ENCODE measurements at regions not wholly inside any gene's neighbourhood (a gene's known extent, or its start where the extent isn't known, plus 50 kb on each side); places are given as distances from the start of the nearest gene placed in this dataset.

- peaks cover 0 to 7% (median 0%) of the 10 kb centered on the region in 11 donors for H3K9me3 Mint-ChIP-seq
- H3K36me3 Mint-ChIP-seq: no peaks in the 10 kb centered on the region
- H3K9me3 ChIP-seq (ENCODE audit: control insufficient read depth in 2 of 3, low read length in 3 of 3): no peaks in the 10 kb centered on the region
- no peaks in the 10 kb centered on the region for H3K36me3 ChIP-seq (ENCODE audit: control insufficient read depth in 2 of 3, insufficient read depth in 3 of 3, low read length in 3 of 3)
- DNase-seq (no peak), ATAC-seq (no peak)
- ChIA-PET POLR2A (no interaction called here), CTCF (no interaction called here)
- H3K27me3 ChIP-seq (ENCODE audit: control insufficient read depth in 2 of 2, insufficient read depth in 2 of 2, low read length in 2 of 2): no peaks in the 10 kb centered on the region
- no peak overlapping the region for H3K27ac Mint-ChIP-seq
- H3K27me3 Mint-ChIP-seq: no peaks in the 10 kb centered on the region
- no peak overlapping the region for H3K4me3 ChIP-seq (ENCODE audit: low read length)
- intact Hi-C loops (cut with micrococcal nuclease): no loop called here
- no peak overlapping the region for H3K4me3 Mint-ChIP-seq
- no peaks in the 10 kb centered on the region for H3K4me1 Mint-ChIP-seq
- no peak overlapping the region for H3K27ac ChIP-seq (ENCODE audit: low read depth, low read length)
- no peaks in the 10 kb centered on the region for H3K4me1 ChIP-seq (ENCODE audit: control insufficient read depth in 2 of 2, insufficient read depth in 2 of 2, low read length in 2 of 2)
These were observed 1295.1 kb upstream of the C9orf72 start for GRCh38 chr9:28868228-28868990.

DNA sequence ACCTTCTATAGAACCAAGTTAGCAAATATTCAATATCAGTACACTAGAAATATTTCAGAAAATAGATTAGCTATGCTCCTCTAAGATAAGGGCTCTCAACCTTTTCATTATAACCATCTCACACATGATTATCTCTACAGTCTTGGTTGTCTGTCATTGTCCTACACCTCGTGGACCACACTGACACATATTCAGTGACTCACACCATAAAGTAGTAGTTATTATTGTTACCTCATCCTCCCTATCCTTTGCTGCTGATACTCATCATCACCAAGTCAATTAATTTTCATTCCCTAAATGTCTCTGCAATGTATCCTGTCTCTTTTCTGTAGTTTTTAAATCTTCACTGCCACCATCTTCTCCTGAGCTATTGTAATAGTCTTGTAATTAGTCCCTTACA lies 1309.2 kb upstream of the C9orf72 start:
- DNase-seq (no peak), ATAC-seq (no peak)
- intact Hi-C loops (cut with micrococcal nuclease): no loop called here
- CTCF ChIA-PET: no interaction called here
- Mint-ChIP-seq H3K4me3 (no peak overlapping the region), H3K36me3 (no peaks in the 10 kb centered on the region), H3K27me3 (no peaks in the 10 kb centered on the region), H3K9me3 (peaks cover 0 to 7% (median 0%) of the 10 kb centered on the region in 11 donors), H3K4me1 (no peaks in the 10 kb centered on the region), H3K27ac (no peak overlapping the region)
- POLR2A ChIA-PET: no interaction called here
- no peaks in the 10 kb centered on the region for H3K4me1 ChIP-seq (ENCODE audit: control insufficient read depth in 2 of 2, insufficient read depth in 2 of 2, low read length in 2 of 2)
- no peak overlapping the region for H3K4me3 ChIP-seq (ENCODE audit: low read length)
- no peak overlapping the region for H3K27ac ChIP-seq (ENCODE audit: low read depth, low read length)
- no peaks in the 10 kb centered on the region for H3K27me3 ChIP-seq (ENCODE audit: control insufficient read depth in 2 of 2, insufficient read depth in 2 of 2, low read length in 2 of 2)
- no peaks in the 10 kb centered on the region for H3K36me3 ChIP-seq (ENCODE audit: control insufficient read depth in 2 of 3, insufficient read depth in 3 of 3, low read length in 3 of 3)
- no peaks in the 10 kb centered on the region for H3K9me3 ChIP-seq (ENCODE audit: control insufficient read depth in 2 of 3, low read length in 3 of 3)

- POLR2A ChIA-PET: no interaction called here
- ATAC-seq: no peak
- Mint-ChIP-seq H3K36me3 (no peaks in the 10 kb centered on the region), H3K4me3 (no peak overlapping the region), H3K27me3 (no peaks in the 10 kb centered on the region), H3K27ac (no peak overlapping the region), H3K4me1 (no peaks in the 10 kb centered on the region), H3K9me3 (peaks cover 0 to 7% (median 0%) of the 10 kb centered on the region in 11 donors)
- Histone ChIP-seq H3K27me3 (ENCODE audit: control insufficient read depth in 2 of 2, insufficient read depth in 2 of 2, low read length in 2 of 2) (no peaks in the 10 kb centered on the region), H3K36me3 (ENCODE audit: control insufficient read depth in 2 of 3, insufficient read depth in 3 of 3, low read length in 3 of 3) (no peaks in the 10 kb centered on the region), H3K4me3 (ENCODE audit: low read length) (no peak overlapping the region), H3K4me1 (ENCODE audit: control insufficient read depth in 2 of 2, insufficient read depth in 2 of 2, low read length in 2 of 2) (no peaks in the 10 kb centered on the region), H3K27ac (ENCODE audit: low read depth, low read length) (no peak overlapping the region), H3K9me3 (ENCODE audit: control insufficient read depth in 2 of 3, low read length in 3 of 3) (no peaks in the 10 kb centered on the region)
- intact Hi-C loops (cut with micrococcal nuclease): no loop called here
- CTCF ChIA-PET: no interaction called here
- DNase-seq: no peak
These were observed 1310.0 kb upstream of the C9orf72 start for GRCh38 chr9:28883234-28883633.

DNA sequence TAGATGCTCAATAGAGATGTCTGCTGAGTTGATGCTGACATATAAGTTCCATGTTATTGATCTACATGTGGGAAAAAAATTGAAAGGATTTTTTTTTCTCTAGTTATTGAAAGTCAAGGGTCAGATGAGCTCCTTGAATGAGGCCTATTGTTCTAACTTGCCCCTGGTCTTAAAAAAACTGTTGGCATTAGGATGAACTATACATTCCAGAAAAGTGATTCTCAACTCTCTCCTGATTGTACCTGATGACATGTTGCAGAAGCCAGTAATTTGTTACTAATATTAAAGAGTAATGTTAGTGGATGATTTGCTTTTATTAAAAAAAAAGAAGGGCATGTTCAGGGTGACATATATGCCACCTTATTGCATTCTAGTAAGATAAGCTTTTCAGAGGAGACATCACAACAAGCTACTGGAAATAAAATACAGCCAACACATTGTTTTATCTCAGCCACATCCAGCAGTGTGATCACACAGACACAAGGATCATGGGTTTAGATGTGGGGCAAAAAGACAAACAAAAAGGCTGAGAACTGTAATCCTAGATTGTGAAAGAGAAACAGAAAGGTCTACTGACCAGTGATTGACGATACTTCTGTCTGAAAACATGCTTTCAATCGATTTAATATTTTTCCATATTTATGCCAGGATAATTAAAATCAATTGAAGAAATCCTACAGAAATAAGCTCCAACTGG lies 1314.1 kb upstream of the C9orf72 start:
- Histone ChIP-seq H3K27ac (ENCODE audit: low read depth, low read length) (no peak overlapping the region), H3K36me3 (ENCODE audit: control insufficient read depth in 2 of 3, insufficient read depth in 3 of 3, low read length in 3 of 3) (no peaks in the 10 kb centered on the region), H3K4me1 (ENCODE audit: control insufficient read depth in 2 of 2, insufficient read depth in 2 of 2, low read length in 2 of 2) (no peaks in the 10 kb centered on the region), H3K4me3 (ENCODE audit: low read length) (no peak overlapping the region), H3K27me3 (ENCODE audit: control insufficient read depth in 2 of 2, insufficient read depth in 2 of 2, low read length in 2 of 2) (no peaks in the 10 kb centered on the region), H3K9me3 (ENCODE audit: control insufficient read depth in 2 of 3, low read length in 3 of 3) (no peaks in the 10 kb centered on the region)
- Mint-ChIP-seq H3K4me3 (no peak overlapping the region), H3K36me3 (no peaks in the 10 kb centered on the region), H3K4me1 (no peaks in the 10 kb centered on the region), H3K27ac (no peak overlapping the region), H3K9me3 (peaks cover 0 to 2% (median 0%) of the 10 kb centered on the region in 11 donors), H3K27me3 (no peaks in the 10 kb centered on the region)
- no peak for ATAC-seq
- CTCF ChIA-PET: no interaction called here
- no peak for DNase-seq
- intact Hi-C loops (cut with micrococcal nuclease): no loop called here
- POLR2A ChIA-PET: no interaction called here

- no peak for ATAC-seq
- no peak overlapping the region for H3K27ac Mint-ChIP-seq
- no peaks in the 10 kb centered on the region for H3K36me3 Mint-ChIP-seq
- peaks cover 0 to 4% (median 2%) of the 10 kb centered on the region in 11 donors for H3K9me3 Mint-ChIP-seq
- no peaks in the 10 kb centered on the region for H3K36me3 ChIP-seq (ENCODE audit: control insufficient read depth in 2 of 3, insufficient read depth in 3 of 3, low read length in 3 of 3)
- no peaks in the 10 kb centered on the region for H3K27me3 ChIP-seq (ENCODE audit: control insufficient read depth in 2 of 2, insufficient read depth in 2 of 2, low read length in 2 of 2)
- no peaks in the 10 kb centered on the region for H3K4me1 Mint-ChIP-seq
- no peak overlapping the region for H3K4me3 Mint-ChIP-seq
- no peaks in the 10 kb centered on the region for H3K4me1 ChIP-seq (ENCODE audit: control insufficient read depth in 2 of 2, insufficient read depth in 2 of 2, low read length in 2 of 2)
- POLR2A ChIA-PET: no interaction called here
- H3K27me3 Mint-ChIP-seq: no peaks in the 10 kb centered on the region
- intact Hi-C loops (cut with micrococcal nuclease): no loop called here
- H3K27ac ChIP-seq (ENCODE audit: low read depth, low read length): no peak overlapping the region
- no peaks in the 10 kb centered on the region for H3K9me3 ChIP-seq (ENCODE audit: control insufficient read depth in 2 of 3, low read length in 3 of 3)
- CTCF ChIA-PET: no interaction called here
- no peak for DNase-seq
- no peak overlapping the region for H3K4me3 ChIP-seq (ENCODE audit: low read length)
These were observed 1315.5 kb upstream of the C9orf72 start for GRCh38 chr9:28888806-28889205.

- H3K27me3 ChIP-seq (ENCODE audit: control insufficient read depth in 2 of 2, insufficient read depth in 2 of 2, low read length in 2 of 2): no peaks in the 10 kb centered on the region
- intact Hi-C loops (cut with micrococcal nuclease): no loop called here
- Mint-ChIP-seq H3K9me3 (peaks cover 0 to 4% (median 0%) of the 10 kb centered on the region in 11 donors), H3K27ac (no peak overlapping the region), H3K36me3 (no peaks in the 10 kb centered on the region), H3K27me3 (no peaks in the 10 kb centered on the region), H3K4me1 (no peaks in the 10 kb centered on the region), H3K4me3 (no peak overlapping the region)
- H3K9me3 ChIP-seq (ENCODE audit: control insufficient read depth in 2 of 3, low read length in 3 of 3): no peaks in the 10 kb centered on the region
- H3K4me1 ChIP-seq (ENCODE audit: control insufficient read depth in 2 of 2, insufficient read depth in 2 of 2, low read length in 2 of 2): no peaks in the 10 kb centered on the region
- ChIA-PET POLR2A (no interaction called here), CTCF (no interaction called here)
- H3K36me3 ChIP-seq (ENCODE audit: control insufficient read depth in 2 of 3, insufficient read depth in 3 of 3, low read length in 3 of 3): no peaks in the 10 kb centered on the region
- no peak overlapping the region for H3K4me3 ChIP-seq (ENCODE audit: low read length)
- no peak for ATAC-seq
- no peak for DNase-seq
- no peak overlapping the region for H3K27ac ChIP-seq (ENCODE audit: low read depth, low read length)
These were observed 1319.3 kb upstream of the C9orf72 start for GRCh38 chr9:28892538-28892937.

GRCh38 chr9:28899267-28899666 lies 1326.0 kb upstream of the C9orf72 start:
- Mint-ChIP-seq H3K27ac (no peak overlapping the region), H3K4me3 (no peak overlapping the region), H3K27me3 (no peaks in the 10 kb centered on the region), H3K36me3 (no peaks in the 10 kb centered on the region), H3K4me1 (no peaks in the 10 kb centered on the region), H3K9me3 (peaks cover 0 to 13% (median 3%) of the 10 kb centered on the region in 11 donors)
- intact Hi-C loops (cut with micrococcal nuclease): no loop called here
- Histone ChIP-seq H3K27ac (ENCODE audit: low read depth, low read length) (no peak overlapping the region), H3K4me1 (ENCODE audit: control insufficient read depth in 2 of 2, insufficient read depth in 2 of 2, low read length in 2 of 2) (no peaks in the 10 kb centered on the region), H3K27me3 (ENCODE audit: control insufficient read depth in 2 of 2, insufficient read depth in 2 of 2, low read length in 2 of 2) (no peaks in the 10 kb centered on the region), H3K9me3 (ENCODE audit: control insufficient read depth in 2 of 3, low read length in 3 of 3) (no peaks in the 10 kb centered on the region), H3K4me3 (ENCODE audit: low read length) (no peak overlapping the region), H3K36me3 (ENCODE audit: control insufficient read depth in 2 of 3, insufficient read depth in 3 of 3, low read length in 3 of 3) (no peaks in the 10 kb centered on the region)
- ChIA-PET POLR2A (no interaction called here), CTCF (no interaction called here)
- DNase-seq: no peak
- no peak for ATAC-seq
